A673 (cell line): ENCODE measurements at regions not wholly inside any gene's neighbourhood (a gene's known extent, or its start where the extent isn't known, plus 50 kb on each side); places are given as distances from the start of the nearest gene placed in this dataset.

Experiments
- CTCF ChIP-seq: fragments of 300-800, 200-600 bp; sonication (generic); conservative IDR thresholded peaks from 2 replicates; pipeline ENCODE4 v1.5.1; 2017; ENCODE audit warnings: low read depth, mild to moderate bottlenecking, antibody characterized with exemption, low read length, moderate library complexity, mixed read lengths
- EZH2 ChIP-seq: fragments of 200-600 bp; sonication (generic); IDR thresholded peaks from 2 replicates; pipeline ENCODE4 v1.6.1; 2017; ENCODE audit warnings: borderline replicate concordance, low read depth, mild to moderate bottlenecking, mixed read lengths, antibody characterized with exemption, low read length; ENCODE audit not compliant: poor library complexity, severe bottlenecking

GRCh38 chr5:128014578-128014977, 69.0 kb upstream of the SLC12A2 start:
- no peak for TF ChIP-seq CTCF
- no peak for TF ChIP-seq EZH2
